Gastrocnemius medialis (tissue), 4 donors: ENCODE measurements at regions not wholly inside any gene's neighbourhood (a gene's known extent, or its start where the extent isn't known, plus 50 kb on each side); places are given as distances from the start of the nearest gene placed in this dataset.

Source experiments
- ATAC-seq, 2 donors: fragments of 150-250 bp; one replicate each; pipeline ENCODE4 v1.9.1; 2016
- DNase-seq, 2 donors: peaks; one replicate each; pipeline ENCODE4 v3.0.0-alpha.2; 2019
- H3K27ac ChIP-seq, 4 donors: fragments of 200-600 bp; sonication (generic); 1 replicate in 1 of 4; 2 replicates in 3 of 4; pipeline ENCODE4 v1.5.1; 2016 to 2018; ENCODE audit warnings: mild to moderate bottlenecking in 2 of 4, moderate library complexity in 1 of 4
- H3K27me3 ChIP-seq, 3 donors: fragments of 200-600 bp; sonication (generic) in 2 of 3; 1 replicate in 1 of 3; 2 replicates in 2 of 3; pipeline versions ENCODE4 v1.5.1 to v1.6.0; 2016 to 2019; ENCODE audit warnings: mild to moderate bottlenecking in 1 of 3, moderate library complexity in 1 of 3
- H3K36me3 ChIP-seq, 2 donors: fragments of 200-600 bp; sonication (generic) in 1 of 2; one replicate each; pipeline ENCODE4 v1.5.1; 2017 to 2018
- H3K4me1 ChIP-seq, 2 donors: fragments of 200-600 bp; sonication (generic) in 1 of 2; one replicate each; pipeline ENCODE4 v1.5.1; 2016 to 2017; ENCODE audit warnings: mild to moderate bottlenecking in 2 of 2
- H3K4me3 ChIP-seq, 4 donors: fragments of 200-600 bp; sonication (generic) in 3 of 4; 1 replicate in 1 of 4; 2 replicates in 3 of 4; pipeline ENCODE4 v1.5.1; 2016 to 2019; ENCODE audit warnings: mild to moderate bottlenecking in 2 of 4
- H3K9me3 ChIP-seq, 3 donors: fragments of 200-600 bp; sonication (generic) in 2 of 3; 1 replicate in 1 of 3; 2 replicates in 2 of 3; pipeline ENCODE4 v1.5.1; 2016 to 2019
- CTCF ChIP-seq, 5 experiments: fragments of 450-650 bp in 3 of 5; fragments of 200-600 bp in 2 of 5; sonication (generic) in 2 of 5; IDR thresholded peaks in 4 of 5; conservative IDR thresholded peaks in 1 of 5; 1 replicate in 4 of 5; 2 replicates in 1 of 5; pipeline ENCODE4 v1.5.1; 2016 to 2019; ENCODE audit warnings: antibody characterized with exemption in 5 of 5, mild to moderate bottlenecking in 3 of 5, moderate library complexity in 3 of 5
- POLR2A ChIP-seq, 2 donors: fragments of 450-650 bp; IDR thresholded peaks; one replicate each; pipeline ENCODE4 v1.6.1; 2017; ENCODE audit warnings: antibody characterized with exemption in 2 of 2, mild to moderate bottlenecking in 2 of 2, moderate library complexity in 2 of 2
- in situ Hi-C, 4 donors: fragments of 200-750 bp; cut with MboI; loops; one replicate each; pipeline versions ENCODE4 v1.15.0 to v1.8.0; 2017; ENCODE audit warnings: low sequenced_read_pairs in 4 of 4
- intact Hi-C: fragments of 100-400 bp; cut with DNase I; formaldehyde crosslinking; loops from one replicate; pipeline ENCODE4 v1.15.1; 2023; ENCODE audit warnings: low total_unique reads

DNA sequence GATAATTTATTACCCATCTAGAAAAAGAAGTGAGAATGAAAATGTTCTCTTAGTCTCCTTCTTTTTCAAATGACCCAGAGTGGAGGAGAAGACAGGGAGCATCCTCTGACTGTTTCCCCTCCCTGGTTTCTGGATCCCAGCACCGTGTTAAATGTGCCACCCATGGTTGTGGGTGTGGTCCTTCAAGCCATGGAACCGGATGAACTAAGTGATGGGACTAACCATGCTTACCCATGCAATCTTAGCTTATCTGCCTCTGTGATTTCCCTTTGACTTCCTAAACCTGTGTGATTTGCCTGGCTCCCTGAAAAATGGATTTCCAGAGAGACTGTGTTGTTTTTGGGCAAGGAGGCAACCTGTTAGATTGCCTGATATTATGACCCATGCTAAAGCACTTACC, 437.1 kb downstream of the MAGEB5 start:
- TF ChIP-seq POLR2A (IDR thresholded peaks at IDR 0.05), result no peak
- TF ChIP-seq CTCF (IDR thresholded peaks at IDR 0.05 in 4 of 5, conservative IDR thresholded peaks at IDR 0.05 in 1 of 5), result no peak
- in situ Hi-C loops (no loop called here), intact Hi-C loops (no loop called here)
- ATAC-seq (no peak), DNase-seq (no peak)
- Histone ChIP-seq H3K4me3 (no peak overlapping the region), H3K9me3 (peaks cover 0 to 12% (median 0%) of the 10 kb centered on the region in 3 donors), H3K36me3 (no peaks in the 10 kb centered on the region), H3K27ac (no peak overlapping the region), H3K4me1 (no peaks in the 10 kb centered on the region), H3K27me3 (no peaks in the 10 kb centered on the region)

- TF ChIP-seq POLR2A (IDR thresholded peaks at IDR 0.05), result no peak
- no peak for TF ChIP-seq CTCF (IDR thresholded peaks at IDR 0.05 in 4 of 5, conservative IDR thresholded peaks at IDR 0.05 in 1 of 5)
- ATAC-seq (no peak), DNase-seq (no peak)
- H3K27me3 ChIP-seq, result no peaks in the 10 kb centered on the region
- in situ Hi-C loops (no loop called here), intact Hi-C loops (no loop called here)
- no peaks in the 10 kb centered on the region for H3K4me1 ChIP-seq
- H3K4me3 ChIP-seq, result no peak overlapping the region
- no peaks in the 10 kb centered on the region for H3K36me3 ChIP-seq
- H3K9me3 ChIP-seq, result peaks cover 0 to 12% (median 0%) of the 10 kb centered on the region in 3 donors
- no peak overlapping the region for H3K27ac ChIP-seq
These were observed 435.8 kb downstream of the MAGEB5 start for GRCh38 chrX:26651755-26652154.

DNA sequence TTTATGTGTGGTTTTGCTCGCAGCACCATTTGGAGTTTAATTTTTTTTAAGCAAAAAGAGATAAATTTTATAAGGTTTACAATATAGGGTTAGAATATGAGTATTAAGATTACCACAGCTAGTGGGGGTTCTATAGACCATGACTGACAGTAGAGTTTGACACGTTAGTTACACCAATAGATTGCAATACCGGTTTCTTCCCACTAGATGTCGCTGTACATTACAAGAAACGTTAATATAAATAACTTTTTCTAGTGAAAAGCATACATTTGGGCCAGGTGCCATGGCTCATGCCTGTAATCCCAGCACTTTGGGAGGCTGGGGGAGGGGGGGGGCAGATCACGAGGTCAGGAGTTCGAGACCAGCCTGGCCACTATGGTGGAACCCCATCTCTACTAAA, 433.6 kb downstream of the MAGEB5 start:
- DNase-seq (no peak), ATAC-seq (no peak)
- Histone ChIP-seq H3K4me3 (no peak overlapping the region), H3K27ac (no peak overlapping the region), H3K9me3 (peaks cover 0 to 12% (median 0%) of the 10 kb centered on the region in 3 donors), H3K36me3 (no peaks in the 10 kb centered on the region), H3K4me1 (no peaks in the 10 kb centered on the region), H3K27me3 (no peaks in the 10 kb centered on the region)
- intact Hi-C loops (no loop called here), in situ Hi-C loops (no loop called here)
- TF ChIP-seq POLR2A (IDR thresholded peaks at IDR 0.05), result no peak
- TF ChIP-seq CTCF (IDR thresholded peaks at IDR 0.05 in 4 of 5, conservative IDR thresholded peaks at IDR 0.05 in 1 of 5), result no peak

DNA sequence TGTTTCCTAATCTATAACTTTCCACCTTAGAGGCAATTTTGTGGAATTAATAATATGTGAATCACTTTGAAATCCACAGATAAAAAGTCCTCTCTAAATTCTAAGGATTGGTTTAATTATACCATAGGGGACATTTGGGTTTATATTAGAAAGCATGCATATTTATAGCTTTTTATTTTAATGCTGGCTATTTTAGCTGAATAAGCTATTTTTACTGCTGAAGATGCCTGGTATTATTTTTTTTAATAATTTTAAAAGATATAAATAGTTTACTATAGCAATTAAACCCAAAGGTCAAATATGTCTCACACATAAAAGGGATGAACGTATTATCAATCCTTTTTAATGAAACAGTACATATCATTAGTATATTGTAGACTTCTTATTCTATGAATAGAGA, 415.4 kb downstream of the MAGEB5 start:
- DNase-seq, result no peak
- H3K4me1 ChIP-seq, result no peaks in the 10 kb centered on the region
- no peak overlapping the region for H3K27ac ChIP-seq
- H3K4me3 ChIP-seq, result no peak overlapping the region
- ATAC-seq, result no peak
- in situ Hi-C loops (no loop called here), intact Hi-C loops (no loop called here)
- no peaks in the 10 kb centered on the region for H3K36me3 ChIP-seq
- TF ChIP-seq POLR2A (IDR thresholded peaks at IDR 0.05), result no peak
- no peak for TF ChIP-seq CTCF (IDR thresholded peaks at IDR 0.05 in 4 of 5, conservative IDR thresholded peaks at IDR 0.05 in 1 of 5)
- H3K27me3 ChIP-seq, result no peaks in the 10 kb centered on the region
- H3K9me3 ChIP-seq, result no peaks in the 10 kb centered on the region

- DNase-seq (no peak), ATAC-seq (no peak)
- H3K4me3 ChIP-seq, result no peak overlapping the region
- H3K9me3 ChIP-seq, result no peaks in the 10 kb centered on the region
- in situ Hi-C loops (no loop called here), intact Hi-C loops (no loop called here)
- TF ChIP-seq CTCF (IDR thresholded peaks at IDR 0.05 in 4 of 5, conservative IDR thresholded peaks at IDR 0.05 in 1 of 5) (no peak), POLR2A (IDR thresholded peaks at IDR 0.05) (no peak)
- H3K36me3 ChIP-seq, result no peaks in the 10 kb centered on the region
- no peaks in the 10 kb centered on the region for H3K4me1 ChIP-seq
- no peak overlapping the region for H3K27ac ChIP-seq
- no peaks in the 10 kb centered on the region for H3K27me3 ChIP-seq
These were observed 398.0 kb downstream of the MAGEB5 start for GRCh38 chrX:26613956-26614355.
